OCI-LY7 (cell line): ENCODE measurements at regions not wholly inside any gene's neighbourhood (a gene's known extent, or its start where the extent isn't known, plus 50 kb on each side); places are given as distances from the start of the nearest gene placed in this dataset.

Experiments used
- BruUV-seq: library from RNA; stranded (reverse); fragments of 400-500 nt; replicated peaks from 2 replicates; lab custom pipeline; 2021; lab: Mats Ljungman, UMichigan
- CTCF ChIA-PET: fragments of 300-600 bp; sonication (Branson Sonifier 250); formaldehyde crosslinking; loops from one replicate; lab custom pipeline; 2022; ENCODE audit warnings: antibody characterized with exemption; ENCODE audit not compliant: unreplicated experiment; lab: Charles Lee
- POLR2A ChIA-PET: fragments of 300-600 bp; sonication (Branson Sonifier 250); formaldehyde crosslinking; loops from one replicate; lab custom pipeline; 2022; ENCODE audit warnings: antibody characterized with exemption; lab: Charles Lee
- DNase-seq: peaks from one replicate; pipeline ENCODE4 v3.0.0-alpha.2; 2015; ENCODE audit warnings: low spot score
- H2AFZ ChIP-seq: fragments of 200-600 bp; sonication (generic), shearing (Covaris generic); 2 replicates; pipeline ENCODE4 v1.6.1; 2014; ENCODE audit warnings: mild to moderate bottlenecking, antibody characterized with exemption, low read length, moderate library complexity
- H3K27ac ChIP-seq: fragments of 200-600 bp; sonication (generic); 2 replicates; pipeline ENCODE4 v1.5.1; 2014; ENCODE audit warnings: mixed run types, low read depth, mild to moderate bottlenecking, moderate library complexity, low read length, inconsistent platforms; ENCODE audit not compliant: poor library complexity, severe bottlenecking
- H3K36me3 ChIP-seq: fragments of 200-600 bp; sonication (generic); 2 replicates; pipeline ENCODE4 v1.6.1; 2014; ENCODE audit warnings: mild to moderate bottlenecking, antibody characterized with exemption, low read length, moderate library complexity, mixed read lengths; ENCODE audit not compliant: insufficient read depth
- H3K4me1 ChIP-seq: fragments of 200-600 bp; sonication (generic); 2 replicates; pipeline ENCODE4 v1.5.1; 2014; ENCODE audit warnings: mild to moderate bottlenecking, low read length; ENCODE audit not compliant: insufficient read depth, poor library complexity, severe bottlenecking
- H3K4me2 ChIP-seq: fragments of 200-600 bp; sonication (generic); 2 replicates; pipeline ENCODE4 v1.6.1; 2014; ENCODE audit warnings: mild to moderate bottlenecking, low read length
- H3K4me3 ChIP-seq: fragments of 200-600 bp; sonication (generic); 2 replicates; pipeline ENCODE4 v1.5.1; 2014; ENCODE audit warnings: mild to moderate bottlenecking, low read depth, low read length; ENCODE audit not compliant: poor library complexity, severe bottlenecking
- H3K79me2 ChIP-seq: fragments of 200-600 bp; sonication (generic); 2 replicates; pipeline ENCODE4 v1.6.1; 2016; ENCODE audit warnings: low read depth, mild to moderate bottlenecking, low read length, moderate library complexity, mixed read lengths; ENCODE audit not compliant: insufficient read depth
- H3K9me2 ChIP-seq: fragments of 200-600 bp; sonication (generic); 2 replicates; pipeline ENCODE4 v1.6.1; 2016; ENCODE audit warnings: mild to moderate bottlenecking, low read length, mixed read lengths; ENCODE audit not compliant: insufficient read depth
- H3K9me3 ChIP-seq: fragments of 200-600 bp; sonication (generic); 2 replicates; pipeline ENCODE4 v1.6.1; 2014; ENCODE audit warnings: mild to moderate bottlenecking, mixed run types, low read length, mixed read lengths
- H4K20me1 ChIP-seq: fragments of 200-600 bp; sonication (generic); 2 replicates; pipeline ENCODE4 v1.6.1; 2014; ENCODE audit warnings: mild to moderate bottlenecking, antibody characterized with exemption, low read length, moderate library complexity, mixed read lengths; ENCODE audit not compliant: insufficient read depth
- CTCF ChIP-seq: fragments of 200-600 bp; sonication (generic); conservative IDR thresholded peaks from 2 replicates; pipeline ENCODE4 v1.5.1; 2014; ENCODE audit warnings: mild to moderate bottlenecking, antibody characterized with exemption, low read length, moderate library complexity, mixed read lengths
- EZH2phosphoT487 ChIP-seq: fragments of 200-600 bp; sonication (generic); IDR thresholded peaks from 2 replicates; pipeline ENCODE4 v1.6.1; 2018; ENCODE audit warnings: low read depth, borderline replicate concordance, mild to moderate bottlenecking, mixed run types, antibody characterized with exemption, low read length, moderate library complexity, mixed read lengths
- intact Hi-C: fragments of 100-400 bp; cut with micrococcal nuclease; formaldehyde crosslinking; loops from one replicate; pipeline ENCODE4 v1.10.0; 2022; ENCODE audit not compliant: unreplicated experiment

- ChIA-PET POLR2A (no interaction called here), CTCF (no interaction called here)
- Histone ChIP-seq H2AFZ (no peak overlapping the region), H4K20me1 (no peaks in the 10 kb centered on the region), H3K4me3 (no peak overlapping the region), H3K4me1 (no peaks in the 10 kb centered on the region), H3K79me2 (no peaks in the 10 kb centered on the region), H3K9me2 (no peaks in the 10 kb centered on the region), H3K27ac (no peak overlapping the region), H3K9me3 (no peaks in the 10 kb centered on the region), H3K36me3 (no peaks in the 10 kb centered on the region), H3K4me2 (no peak overlapping the region)
- no TSS peak for BruUV-seq
- intact Hi-C loops: no loop called here
- TF ChIP-seq CTCF: no peak
- TF ChIP-seq EZH2phosphoT487: no peak
- DNase-seq: no peak
Measured at GRCh38 chr10:31604096-31604495, 285.1 kb downstream of the ZEB1 start.

GRCh38 chr10:31603235-31604087 lies 284.4 kb downstream of the ZEB1 start:
- Histone ChIP-seq H3K9me2 (no peaks in the 10 kb centered on the region), H3K4me2 (no peak overlapping the region), H3K36me3 (no peaks in the 10 kb centered on the region), H3K9me3 (no peaks in the 10 kb centered on the region), H3K4me3 (no peak overlapping the region), H2AFZ (no peak overlapping the region), H3K79me2 (no peaks in the 10 kb centered on the region), H4K20me1 (no peaks in the 10 kb centered on the region), H3K4me1 (no peaks in the 10 kb centered on the region), H3K27ac (no peak overlapping the region)
- ChIA-PET CTCF (interaction anchor here (0.7 kb wide), 1 partner anchor 13 kb away, joined by 3 read pairs; no protein-coding TSS in a partner anchor), POLR2A (no interaction called here)
- BruUV-seq: no TSS peak
- TF ChIP-seq CTCF (no peak), EZH2phosphoT487 (no peak)
- DNase-seq: no peak
- intact Hi-C loops: no loop called here
